CD14-positive monocyte (primary cell): ENCODE measurements at regions not wholly inside any gene's neighbourhood (a gene's known extent, or its start where the extent isn't known, plus 50 kb on each side); places are given as distances from the start of the nearest gene placed in this dataset.
A peak's percentile ranks its signal among the peaks of the same experiment; 100 is the strongest.

Experiments
- DNase-seq, 3 donors: peaks; one replicate each; pipeline ENCODE4 v3.0.0-alpha.2; 2011 to 2022
- H2AFZ ChIP-seq: 2 replicates; pipeline ENCODE4 v1.6.0; 2012; ENCODE audit warnings: mild to moderate bottlenecking, low read depth, low read length, inconsistent platforms; ENCODE audit not compliant: insufficient read depth, poor library complexity, severe bottlenecking
- H3K27ac ChIP-seq, 2 donors: 1 replicate in 1 of 2; 2 replicates in 1 of 2; pipeline ENCODE4 v1.5.1; 2012 to 2013; ENCODE audit warnings: low read length in 2 of 2, control low read depth in 1 of 2, inconsistent platforms in 1 of 2, low read depth in 1 of 2, mild to moderate bottlenecking in 1 of 2
- H3K27me3 ChIP-seq, 2 donors: one replicate each; pipeline versions ENCODE4 v1.6.0 to v1.6.1; 2011 to 2013; ENCODE audit warnings: low read length in 2 of 2; ENCODE audit not compliant: control insufficient read depth in 2 of 2, insufficient read depth in 2 of 2
- H3K36me3 ChIP-seq, 2 donors: replicated peaks in 1 of 2; 1 replicate in 1 of 2; 2 replicates in 1 of 2; pipeline versions ENCODE4 v1.5.1 to v1.6.1; 2012 to 2013; ENCODE audit warnings: low read length in 2 of 2, control low read depth in 1 of 2, inconsistent platforms in 1 of 2, mild to moderate bottlenecking in 1 of 2; ENCODE audit not compliant: insufficient read depth in 2 of 2, control insufficient read depth in 1 of 2
- H3K4me1 ChIP-seq, 2 donors: 1 replicate in 1 of 2; 2 replicates in 1 of 2; pipeline versions ENCODE4 v1.5.1 to v1.6.1; 2012 to 2013; ENCODE audit warnings: low read length in 2 of 2, control low read depth in 1 of 2, inconsistent platforms in 1 of 2, mild to moderate bottlenecking in 1 of 2, moderate library complexity in 1 of 2; ENCODE audit not compliant: insufficient read depth in 2 of 2, control insufficient read depth in 1 of 2
- H3K4me2 ChIP-seq: replicated peaks from 2 replicates; pipeline ENCODE3; 2012; ENCODE audit warnings: low read length, moderate library complexity, mild to moderate bottlenecking; ENCODE audit not compliant: poor library complexity, severe bottlenecking; ENCODE audit errors: extremely low read depth
- H3K4me3 ChIP-seq, 3 experiments: fragments of 200-600 bp in 1 of 3; sonication (generic) in 1 of 3; replicated peaks in 1 of 3; 1 replicate in 2 of 3; 2 replicates in 1 of 3; pipeline ENCODE4 v1.5.1; 2011 to 2013; ENCODE audit warnings: low read length in 3 of 3, mild to moderate bottlenecking in 3 of 3, control low read depth in 2 of 3, low read depth in 2 of 3, inconsistent platforms in 1 of 3, moderate library complexity in 1 of 3
- H3K79me2 ChIP-seq: 2 replicates; pipeline ENCODE4 v1.6.0; 2012; ENCODE audit warnings: mild to moderate bottlenecking, control low read depth, inconsistent platforms, low read length, moderate library complexity; ENCODE audit not compliant: insufficient read depth
- H3K9ac ChIP-seq: 2 replicates; pipeline ENCODE4 v1.6.0; 2017; ENCODE audit warnings: low read length, mild to moderate bottlenecking; ENCODE audit not compliant: insufficient read depth, poor library complexity, severe bottlenecking
- H3K9me3 ChIP-seq, 2 donors: replicated peaks in 1 of 2; 1 replicate in 1 of 2; 2 replicates in 1 of 2; pipeline versions ENCODE4 v1.5.1 to v1.6.1; 2012 to 2013; ENCODE audit warnings: low read length in 2 of 2, control low read depth in 1 of 2; ENCODE audit not compliant: control insufficient read depth in 1 of 2, insufficient read depth in 1 of 2
- H4K20me1 ChIP-seq: 2 replicates; pipeline ENCODE4 v1.6.0; 2012; ENCODE audit warnings: mild to moderate bottlenecking, low read length, control low read depth, moderate library complexity; ENCODE audit not compliant: insufficient read depth
- H3K27ac Mint-ChIP-seq, 7 donors: one replicate each; pipeline ENCODE4 v1.8.0; 2020; ENCODE audit warnings: mild to moderate bottlenecking in 7 of 7, mixed read lengths in 7 of 7, moderate library complexity in 6 of 7, inconsistent platforms in 2 of 7
- H3K27me3 Mint-ChIP-seq, 3 donors: one replicate each; pipeline ENCODE4 v1.8.0; 2021 to 2022; ENCODE audit warnings: low read depth in 3 of 3, mild to moderate bottlenecking in 3 of 3, mixed read lengths in 3 of 3, moderate library complexity in 3 of 3, inconsistent platforms in 1 of 3
- H3K36me3 Mint-ChIP-seq, 2 donors: one replicate each; pipeline ENCODE4 v1.8.0; 2020; ENCODE audit warnings: mixed read lengths in 2 of 2, inconsistent platforms in 1 of 2, mild to moderate bottlenecking in 1 of 2
- H3K4me1 Mint-ChIP-seq: one replicate; pipeline ENCODE4 v1.8.0; 2020; ENCODE audit warnings: mild to moderate bottlenecking, mixed read lengths
- H3K4me3 Mint-ChIP-seq, 2 donors: one replicate each; pipeline ENCODE4 v1.8.0; 2020; ENCODE audit warnings: mild to moderate bottlenecking in 2 of 2, mixed read lengths in 2 of 2, moderate library complexity in 1 of 2
- H3K9me3 Mint-ChIP-seq, 7 donors: one replicate each; pipeline ENCODE4 v1.8.0; 2020 to 2022; ENCODE audit warnings: mixed read lengths in 7 of 7, mild to moderate bottlenecking in 6 of 7, moderate library complexity in 6 of 7, inconsistent platforms in 2 of 7
- CTCF ChIP-seq: fragments of 200-600 bp; IDR thresholded peaks from one replicate; pipeline ENCODE4 v1.8.0; 2022; ENCODE audit warnings: antibody characterized with exemption, mild to moderate bottlenecking
- WGBS: methylation state at CpG from one replicate; pipeline ENCODE4 v1.1.5; 2013; ENCODE audit warnings: missing lambda C conversion rate; ENCODE audit not compliant: insufficient coverage; 5-methylcytosine and 5-hydroxymethylcytosine counted together
- intact Hi-C, 2 donors: fragments of 100-400 bp; cut with micrococcal nuclease; formaldehyde crosslinking; loops; one replicate each; pipeline versions ENCODE4 v1.15.0 to v1.15.1; 2023

- no peak overlapping the region for H3K9ac ChIP-seq
- DNase-seq: no peak
- peaks cover 0 to 4% of the 10 kb centered on the region in 2 donors for H3K4me1 ChIP-seq
- H3K27me3 Mint-ChIP-seq: peaks cover 1 to 16% (median 3%) of the 10 kb centered on the region in 3 donors
- H3K27me3 ChIP-seq: peaks cover 0 to 29% of the 10 kb centered on the region in 2 donors
- intact Hi-C loops: no loop called here
- H3K9me3 Mint-ChIP-seq: peaks cover 0 to 9% (median 4%) of the 10 kb centered on the region in 7 donors
- H3K36me3 ChIP-seq: no peaks in the 10 kb centered on the region
- H3K27ac ChIP-seq: no peak overlapping the region
- H3K4me2 ChIP-seq: no peak overlapping the region
- peaks cover 0 to 4% of the 10 kb centered on the region in 2 donors for H3K9me3 ChIP-seq
- no peak for TF ChIP-seq CTCF
- H3K27ac Mint-ChIP-seq: no peak overlapping the region
- WGBS: no CpG with 5 or more reads among the region's 3 CpGs
- no peak overlapping the region for H2AFZ ChIP-seq
- no peaks in the 10 kb centered on the region for H3K79me2 ChIP-seq
- H4K20me1 ChIP-seq: no peaks in the 10 kb centered on the region
- no peak overlapping the region for H3K4me3 Mint-ChIP-seq
- H3K4me3 ChIP-seq: no peak overlapping the region
- H3K36me3 Mint-ChIP-seq: no peaks in the 10 kb centered on the region
- peaks cover 28% of the 10 kb centered on the region for H3K4me1 Mint-ChIP-seq
These were observed 65.0 kb downstream of the ATXN3L start for GRCh38 chrX:13254870-13255269.

- Histone ChIP-seq H3K4me2 (no peak overlapping the region), H3K4me1 (peaks cover 0 to 4% of the 10 kb centered on the region in 2 donors), H3K9me3 (peaks cover 0 to 4% of the 10 kb centered on the region in 2 donors), H3K4me3 (no peak overlapping the region), H3K36me3 (no peaks in the 10 kb centered on the region), H3K79me2 (no peaks in the 10 kb centered on the region), H3K27ac (no peak overlapping the region), H2AFZ (no peak overlapping the region), H3K27me3 (peaks cover 0 to 34% of the 10 kb centered on the region in 2 donors), H4K20me1 (no peaks in the 10 kb centered on the region), H3K9ac (no peak overlapping the region)
- Mint-ChIP-seq H3K9me3 (peaks cover 0 to 9% (median 4%) of the 10 kb centered on the region in 7 donors), H3K36me3 (no peaks in the 10 kb centered on the region), H3K4me1 (peaks cover 30% of the 10 kb centered on the region), H3K4me3 (no peak overlapping the region), H3K27ac (peak overlapping the region in 1 of 7 donors; percentile 3), H3K27me3 (peaks cover 1 to 20% (median 3%) of the 10 kb centered on the region in 3 donors)
- DNase-seq: peak in 1 of 3 donors; percentile 2
- 0% methylated on average over 2 of the region's 5 CpGs for WGBS
- intact Hi-C loops: no loop called here
- TF ChIP-seq CTCF: no peak
These were observed 65.6 kb downstream of the ATXN3L start for GRCh38 chrX:13254076-13254785.
